HG03066 (cell line): ENCODE measurements at regions not wholly inside any gene's neighbourhood (a gene's known extent, or its start where the extent isn't known, plus 50 kb on each side); places are given as distances from the start of the nearest gene placed in this dataset.
A peak's percentile ranks its signal among the peaks of the same experiment; 100 is the strongest.

Source experiments
- ATAC-seq: cut with Tn5 transposase; IDR thresholded peaks from one replicate; pipeline ENCODE4 v1.9.1; 2021; ENCODE audit warnings: low read depth; ENCODE audit not compliant: unreplicated experiment

- no peak for ATAC-seq
Measured at GRCh38 chr12:28876196-28876798, 272.8 kb upstream of the FAR2 start.

GRCh38 chr12:28877854-28878253 is 271.2 kb upstream of the FAR2 start:
- no peak for ATAC-seq

- no peak for ATAC-seq
Measured at GRCh38 chr12:28878629-28879028, 270.4 kb upstream of the FAR2 start.

- peak; percentile 71 for ATAC-seq
Measured at GRCh38 chr12:28879379-28879778, 269.7 kb upstream of the FAR2 start.

- no peak for ATAC-seq
Measured at GRCh38 chr12:28882444-28882843, 266.6 kb upstream of the FAR2 start.

- no peak for ATAC-seq
Measured at GRCh38 chr12:28883406-28883997, 265.6 kb upstream of the FAR2 start.

GRCh38 chr12:28884904-28885679 is 264.0 kb upstream of the FAR2 start:
- no peak for ATAC-seq

- no peak for ATAC-seq
Measured at GRCh38 chr12:28885928-28886327, 263.1 kb upstream of the FAR2 start.

GRCh38 chr12:28887461-28887990 is 261.6 kb upstream of the FAR2 start:
- no peak for ATAC-seq

- ATAC-seq, result no peak
Measured at GRCh38 chr12:28890664-28891063, 258.4 kb upstream of the FAR2 start.

GRCh38 chr12:28891126-28891525 is 258.0 kb upstream of the FAR2 start:
- ATAC-seq, result no peak

- no peak for ATAC-seq
Measured at GRCh38 chr12:28893365-28893764, 255.7 kb upstream of the FAR2 start.

GRCh38 chr12:28893856-28894255 is 255.2 kb upstream of the FAR2 start:
- ATAC-seq, result no peak

- no peak for ATAC-seq
Measured at GRCh38 chr12:28896421-28896820, 252.7 kb upstream of the FAR2 start.

GRCh38 chr12:28898038-28898437 is 251.0 kb upstream of the FAR2 start:
- no peak for ATAC-seq

- no peak for ATAC-seq
Measured at GRCh38 chr12:28899951-28900350, 249.1 kb upstream of the FAR2 start.

GRCh38 chr12:28905220-28905955 is 243.7 kb upstream of the FAR2 start:
- no peak for ATAC-seq

- no peak for ATAC-seq
Measured at GRCh38 chr12:28908646-28909045, 240.4 kb upstream of the FAR2 start.

GRCh38 chr12:28909291-28909690 is 239.8 kb upstream of the FAR2 start:
- ATAC-seq, result no peak

GRCh38 chr12:28925719-28926376 is 223.2 kb upstream of the FAR2 start:
- ATAC-seq, result no peak
